Keratinocyte (primary cell): ENCODE measurements at regions not wholly inside any gene's neighbourhood (a gene's known extent, or its start where the extent isn't known, plus 50 kb on each side); places are given as distances from the start of the nearest gene placed in this dataset.
A peak's percentile ranks its signal among the peaks of the same experiment; 100 is the strongest.

Source experiments
- DNase-seq: peaks from one replicate; pipeline ENCODE4 v3.0.0-alpha.2; 2011; ENCODE audit warnings: low read depth, missing footprints, low spot score
- FAIRE-seq: peaks from 2 replicates; lab custom pipeline; 2011; peaks lifted over from hg19 to GRCh38; lab: Jason Lieb, UNC
- H2AFZ ChIP-seq: 2 replicates; pipeline ENCODE4 v1.6.0; 2012; ENCODE audit warnings: low read length, control low read depth, inconsistent platforms; ENCODE audit not compliant: control insufficient read depth
- H3K27ac ChIP-seq: 2 replicates; pipeline ENCODE4 v1.5.1; 2011; ENCODE audit warnings: low read length; ENCODE audit not compliant: control insufficient read depth, insufficient read depth
- H3K27me3 ChIP-seq: 3 replicates; pipeline ENCODE4 v1.6.0; 2011; ENCODE audit warnings: low read length; ENCODE audit not compliant: control insufficient read depth, insufficient read depth; ENCODE audit errors: extremely low read depth
- H3K36me3 ChIP-seq, 2 experiments: 2 replicates in 1 of 2; 3 replicates in 1 of 2; pipeline ENCODE4 v1.5.1; 2011; ENCODE audit warnings: low read length in 2 of 2, mild to moderate bottlenecking in 1 of 2; ENCODE audit not compliant: control insufficient read depth in 2 of 2, insufficient read depth in 2 of 2; ENCODE audit errors: extremely low read depth in 1 of 2
- H3K4me1 ChIP-seq: 3 replicates; pipeline ENCODE4 v1.5.1; 2011; ENCODE audit warnings: low read length; ENCODE audit not compliant: control insufficient read depth, insufficient read depth; ENCODE audit errors: extremely low read depth
- H3K4me2 ChIP-seq: 3 replicates; pipeline ENCODE4 v1.6.0; 2011; ENCODE audit warnings: low read depth, low read length; ENCODE audit not compliant: control insufficient read depth, insufficient read depth; ENCODE audit errors: extremely low read depth
- H3K4me3 ChIP-seq, 3 experiments: fragments of 200-600 bp in 1 of 3; sonication (generic) in 1 of 3; 2 replicates in 2 of 3; 3 replicates in 1 of 3; pipeline ENCODE4 v1.5.1; 2011 to 2016; ENCODE audit warnings: low read length in 3 of 3, mild to moderate bottlenecking in 3 of 3, control low read depth in 2 of 3, inconsistent platforms in 1 of 3, low read depth in 1 of 3, mixed read lengths in 1 of 3, mixed run types in 1 of 3, moderate library complexity in 1 of 3; ENCODE audit not compliant: control insufficient read depth in 2 of 3, insufficient read depth in 2 of 3; ENCODE audit errors: extremely low read depth in 1 of 3
- H3K79me2 ChIP-seq: 2 replicates; pipeline ENCODE4 v1.6.0; 2012; ENCODE audit warnings: low read length; ENCODE audit not compliant: control insufficient read depth, insufficient read depth
- H3K9ac ChIP-seq: 3 replicates; pipeline ENCODE4 v1.6.0; 2011; ENCODE audit warnings: low read length; ENCODE audit not compliant: control insufficient read depth, insufficient read depth; ENCODE audit errors: extremely low read depth
- H3K9me1 ChIP-seq: 3 replicates; pipeline ENCODE4 v1.6.0; 2011; ENCODE audit warnings: low read length; ENCODE audit not compliant: control insufficient read depth, insufficient read depth; ENCODE audit errors: extremely low read depth
- H3K9me3 ChIP-seq: 2 replicates; pipeline ENCODE4 v1.5.1; 2012; ENCODE audit warnings: low read depth, low read length; ENCODE audit not compliant: control insufficient read depth
- H4K20me1 ChIP-seq: 3 replicates; pipeline ENCODE4 v1.6.0; 2011; ENCODE audit warnings: low read length; ENCODE audit not compliant: control insufficient read depth, insufficient read depth; ENCODE audit errors: extremely low read depth
- EZH2 ChIP-seq: IDR thresholded peaks from one replicate; pipeline ENCODE4 v1.6.1; 2012; ENCODE audit warnings: inconsistent platforms, mild to moderate bottlenecking, low read length, moderate library complexity
- dilution Hi-C: fragments of 300-500 bp; cut with MboI; formaldehyde crosslinking; loops from one replicate; pipeline ENCODE4 v1.7.0; 2020; ENCODE audit warnings: low sequenced_read_pairs; ENCODE audit not compliant: extremely low pct_ligation_motif_present
- TF ChIP-seq, protein P1 (sequence below), 3 experiments: IDR thresholded peaks in 1 of 3; conservative IDR thresholded peaks in 1 of 3; optimal IDR thresholded peaks in 1 of 3; 2 replicates in 2 of 3; 3 replicates in 1 of 3; pipeline versions ENCODE3 to v1.5.1; 2011; ENCODE audit warnings: low read length in 3 of 3, mild to moderate bottlenecking in 3 of 3, moderate library complexity in 2 of 3, control low read depth in 1 of 3, inconsistent platforms in 1 of 3; ENCODE audit not compliant: insufficient read depth in 2 of 3; ENCODE audit errors: extremely low read depth in 1 of 3

DNA sequence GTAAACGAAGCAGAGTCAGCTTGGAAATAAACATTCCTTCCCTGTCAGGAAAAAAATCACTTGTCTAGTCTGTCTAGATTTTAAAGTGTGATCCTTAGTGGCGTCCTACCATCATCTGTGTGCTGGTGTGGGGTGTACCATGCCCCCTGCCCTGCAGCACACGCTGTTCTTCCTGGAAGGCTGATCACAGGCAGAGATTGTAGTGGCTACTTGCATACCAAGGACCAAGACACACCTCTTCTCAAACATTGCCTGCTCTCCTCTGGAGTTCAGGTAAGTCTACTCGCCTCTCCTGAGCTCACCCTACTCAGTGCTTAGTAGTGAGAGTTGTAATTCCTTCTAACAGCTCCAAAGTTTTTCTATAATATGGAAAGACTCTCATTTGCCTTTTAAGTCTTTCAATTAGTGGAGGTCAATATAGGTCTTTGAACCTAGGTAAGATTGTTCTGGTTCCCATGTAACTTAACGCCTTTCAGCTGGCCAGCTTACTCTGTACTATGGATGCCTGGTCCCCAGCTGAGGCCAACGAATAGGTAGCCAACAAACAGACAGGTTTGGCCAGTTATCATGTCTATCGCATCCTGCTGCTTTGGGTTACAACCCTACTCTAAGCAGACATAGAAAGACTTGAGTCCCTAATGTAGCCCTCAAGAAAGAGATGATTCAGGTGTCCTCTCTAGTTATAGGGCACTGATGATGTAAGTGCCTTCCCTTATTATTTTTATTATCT is 55.4 kb downstream of the XCL1 start:
- Histone ChIP-seq H3K4me1 (peaks cover 32% of the 10 kb centered on the region), H3K27ac (no peak overlapping the region), H3K9me1 (no peaks in the 10 kb centered on the region), H3K79me2 (no peaks in the 10 kb centered on the region), H3K36me3 (no peaks in the 10 kb centered on the region), H3K4me3 (no peak overlapping the region), H3K9ac (no peak overlapping the region), H3K27me3 (no peaks in the 10 kb centered on the region), H2AFZ (no peak overlapping the region), H3K4me2 (no peak overlapping the region), H3K9me3 (no peaks in the 10 kb centered on the region), H4K20me1 (no peaks in the 10 kb centered on the region)
- DNase-seq (no peak), FAIRE-seq (no peak)
- no peak for TF ChIP-seq EZH2
- TF ChIP-seq, protein P1, sequence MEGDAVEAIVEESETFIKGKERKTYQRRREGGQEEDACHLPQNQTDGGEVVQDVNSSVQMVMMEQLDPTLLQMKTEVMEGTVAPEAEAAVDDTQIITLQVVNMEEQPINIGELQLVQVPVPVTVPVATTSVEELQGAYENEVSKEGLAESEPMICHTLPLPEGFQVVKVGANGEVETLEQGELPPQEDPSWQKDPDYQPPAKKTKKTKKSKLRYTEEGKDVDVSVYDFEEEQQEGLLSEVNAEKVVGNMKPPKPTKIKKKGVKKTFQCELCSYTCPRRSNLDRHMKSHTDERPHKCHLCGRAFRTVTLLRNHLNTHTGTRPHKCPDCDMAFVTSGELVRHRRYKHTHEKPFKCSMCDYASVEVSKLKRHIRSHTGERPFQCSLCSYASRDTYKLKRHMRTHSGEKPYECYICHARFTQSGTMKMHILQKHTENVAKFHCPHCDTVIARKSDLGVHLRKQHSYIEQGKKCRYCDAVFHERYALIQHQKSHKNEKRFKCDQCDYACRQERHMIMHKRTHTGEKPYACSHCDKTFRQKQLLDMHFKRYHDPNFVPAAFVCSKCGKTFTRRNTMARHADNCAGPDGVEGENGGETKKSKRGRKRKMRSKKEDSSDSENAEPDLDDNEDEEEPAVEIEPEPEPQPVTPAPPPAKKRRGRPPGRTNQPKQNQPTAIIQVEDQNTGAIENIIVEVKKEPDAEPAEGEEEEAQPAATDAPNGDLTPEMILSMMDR (optimal IDR thresholded peaks at IDR 0.05 in 1 of 3, IDR thresholded peaks at IDR 0.05 in 1 of 3, conservative IDR thresholded peaks at IDR 0.05 in 1 of 3; ENCODE audit: extremely low read depth in 1 of 3, insufficient read depth in 2 of 3, low read length in 3 of 3) = no peak
- dilution Hi-C loops = no loop called here

- DNase-seq = no peak
- Histone ChIP-seq H3K27me3 (no peaks in the 10 kb centered on the region), H3K4me3 (no peak overlapping the region), H2AFZ (no peak overlapping the region), H3K4me1 (peaks cover 13% of the 10 kb centered on the region), H3K4me2 (no peak overlapping the region), H3K27ac (no peak overlapping the region), H3K9ac (no peak overlapping the region), H3K9me1 (no peaks in the 10 kb centered on the region), H3K36me3 (no peaks in the 10 kb centered on the region), H3K79me2 (no peaks in the 10 kb centered on the region), H3K9me3 (no peaks in the 10 kb centered on the region), H4K20me1 (no peaks in the 10 kb centered on the region)
- dilution Hi-C loops = no loop called here
- FAIRE-seq = peak; percentile 17
- no peak for TF ChIP-seq EZH2
- TF ChIP-seq, protein P1 (optimal IDR thresholded peaks at IDR 0.05 in 1 of 3, IDR thresholded peaks at IDR 0.05 in 1 of 3, conservative IDR thresholded peaks at IDR 0.05 in 1 of 3; ENCODE audit: extremely low read depth in 1 of 3, insufficient read depth in 2 of 3, low read length in 3 of 3) = no peak
Measured at GRCh38 chr1:168634951-168635532, 58.6 kb downstream of the XCL1 start.
